RWPE1 (cell line): ENCODE measurements at regions not wholly inside any gene's neighbourhood (a gene's known extent, or its start where the extent isn't known, plus 50 kb on each side); places are given as distances from the start of the nearest gene placed in this dataset.

Experiments
- CTCF ChIA-PET: fragments of 350-600 bp; sonication (Branson Sonifier 250); formaldehyde crosslinking; extraction: SDS; loops from one replicate; lab custom pipeline; 2021; lab: Yijun Ruan, JAX
- POLR2A ChIA-PET: fragments of 400-600 bp; formaldehyde crosslinking; extraction: SDS; loops from one replicate; lab custom pipeline; 2020; ENCODE audit warnings: antibody characterized with exemption; ENCODE audit not compliant: low non-redundant PET; lab: Yijun Ruan, JAX
- DNase-seq: peaks from one replicate; pipeline ENCODE4 v3.0.0; 2012; ENCODE audit warnings: low spot score
- H3K27ac ChIP-seq: fragments of 450-650 bp; 2 replicates; pipeline ENCODE4 v1.5.1; 2017
- TF ChIP-seq, protein P1 (sequence below): fragments of 450-650 bp; conservative IDR thresholded peaks from 2 replicates; pipeline ENCODE4 v1.5.1; 2017; ENCODE audit warnings: low read depth, mild to moderate bottlenecking

DNA sequence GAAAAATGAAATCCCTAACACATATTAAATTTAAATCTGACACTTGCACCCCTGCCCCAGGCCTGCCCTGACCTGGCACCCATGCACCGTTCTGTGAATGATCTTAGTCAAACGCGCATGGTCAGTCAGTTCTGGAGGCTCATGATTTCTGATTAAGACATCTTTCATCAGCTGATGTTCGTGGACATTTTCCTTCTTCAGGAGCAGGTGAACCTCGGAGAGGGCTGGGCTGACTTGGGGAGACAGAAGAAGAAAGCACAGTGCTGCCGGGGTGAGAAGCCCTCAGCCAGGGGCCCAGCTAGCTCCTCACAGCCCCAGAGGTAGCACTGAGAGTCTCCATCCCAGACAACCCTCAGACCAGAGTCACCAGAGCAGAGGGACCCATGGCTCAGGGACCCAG lies 134.5 kb upstream of the AJAP1 start:
- TF ChIP-seq, protein P1, sequence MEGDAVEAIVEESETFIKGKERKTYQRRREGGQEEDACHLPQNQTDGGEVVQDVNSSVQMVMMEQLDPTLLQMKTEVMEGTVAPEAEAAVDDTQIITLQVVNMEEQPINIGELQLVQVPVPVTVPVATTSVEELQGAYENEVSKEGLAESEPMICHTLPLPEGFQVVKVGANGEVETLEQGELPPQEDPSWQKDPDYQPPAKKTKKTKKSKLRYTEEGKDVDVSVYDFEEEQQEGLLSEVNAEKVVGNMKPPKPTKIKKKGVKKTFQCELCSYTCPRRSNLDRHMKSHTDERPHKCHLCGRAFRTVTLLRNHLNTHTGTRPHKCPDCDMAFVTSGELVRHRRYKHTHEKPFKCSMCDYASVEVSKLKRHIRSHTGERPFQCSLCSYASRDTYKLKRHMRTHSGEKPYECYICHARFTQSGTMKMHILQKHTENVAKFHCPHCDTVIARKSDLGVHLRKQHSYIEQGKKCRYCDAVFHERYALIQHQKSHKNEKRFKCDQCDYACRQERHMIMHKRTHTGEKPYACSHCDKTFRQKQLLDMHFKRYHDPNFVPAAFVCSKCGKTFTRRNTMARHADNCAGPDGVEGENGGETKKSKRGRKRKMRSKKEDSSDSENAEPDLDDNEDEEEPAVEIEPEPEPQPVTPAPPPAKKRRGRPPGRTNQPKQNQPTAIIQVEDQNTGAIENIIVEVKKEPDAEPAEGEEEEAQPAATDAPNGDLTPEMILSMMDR, result no peak
- no peak for DNase-seq
- POLR2A ChIA-PET, result no interaction called here
- CTCF ChIA-PET, result no interaction called here
- H3K27ac ChIP-seq, result no peak overlapping the region

GRCh38 chr1:4523551-4523950 lies 130.9 kb upstream of the AJAP1 start:
- H3K27ac ChIP-seq, result no peak overlapping the region
- TF ChIP-seq, protein P1, result no peak
- ChIA-PET CTCF (interaction anchor here (0.6 kb wide), 1 partner anchor 561 kb away, joined by 3 read pairs; no protein-coding TSS in a partner anchor), POLR2A (no interaction called here)
- DNase-seq, result no peak

GRCh38 chr1:4526747-4527146 lies 127.7 kb upstream of the AJAP1 start:
- no peak for DNase-seq
- no peak overlapping the region for H3K27ac ChIP-seq
- ChIA-PET POLR2A (no interaction called here), CTCF (no interaction called here)
- TF ChIP-seq, protein P1, result no peak

GRCh38 chr1:4527819-4528218 lies 126.6 kb upstream of the AJAP1 start:
- POLR2A ChIA-PET, result no interaction called here
- no peak for DNase-seq
- H3K27ac ChIP-seq, result no peak overlapping the region
- CTCF ChIA-PET, result no interaction called here
- TF ChIP-seq, protein P1, result no peak

DNA sequence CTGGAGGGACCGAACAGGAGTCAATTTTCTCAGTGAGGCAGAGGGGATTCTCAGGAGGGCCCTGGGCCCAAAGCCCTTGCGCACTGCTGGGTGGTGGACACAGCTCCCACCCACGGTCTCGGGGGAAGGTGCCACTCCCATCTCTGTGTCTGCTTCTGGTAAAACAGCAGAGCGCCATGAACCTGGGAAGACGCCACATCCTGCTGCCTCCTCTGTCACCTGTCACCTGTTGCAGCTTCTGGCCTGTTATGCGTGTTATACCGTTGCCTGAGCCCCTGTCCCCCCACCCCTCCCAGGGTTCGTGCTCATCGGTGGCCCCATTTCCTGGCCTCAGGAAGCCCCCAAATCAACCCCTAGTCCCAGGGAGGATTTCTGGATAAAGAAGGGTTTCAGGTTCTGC lies 125.8 kb upstream of the AJAP1 start:
- no peak overlapping the region for H3K27ac ChIP-seq
- no peak for DNase-seq
- ChIA-PET POLR2A (no interaction called here), CTCF (no interaction called here)
- TF ChIP-seq, protein P1, result no peak

DNA sequence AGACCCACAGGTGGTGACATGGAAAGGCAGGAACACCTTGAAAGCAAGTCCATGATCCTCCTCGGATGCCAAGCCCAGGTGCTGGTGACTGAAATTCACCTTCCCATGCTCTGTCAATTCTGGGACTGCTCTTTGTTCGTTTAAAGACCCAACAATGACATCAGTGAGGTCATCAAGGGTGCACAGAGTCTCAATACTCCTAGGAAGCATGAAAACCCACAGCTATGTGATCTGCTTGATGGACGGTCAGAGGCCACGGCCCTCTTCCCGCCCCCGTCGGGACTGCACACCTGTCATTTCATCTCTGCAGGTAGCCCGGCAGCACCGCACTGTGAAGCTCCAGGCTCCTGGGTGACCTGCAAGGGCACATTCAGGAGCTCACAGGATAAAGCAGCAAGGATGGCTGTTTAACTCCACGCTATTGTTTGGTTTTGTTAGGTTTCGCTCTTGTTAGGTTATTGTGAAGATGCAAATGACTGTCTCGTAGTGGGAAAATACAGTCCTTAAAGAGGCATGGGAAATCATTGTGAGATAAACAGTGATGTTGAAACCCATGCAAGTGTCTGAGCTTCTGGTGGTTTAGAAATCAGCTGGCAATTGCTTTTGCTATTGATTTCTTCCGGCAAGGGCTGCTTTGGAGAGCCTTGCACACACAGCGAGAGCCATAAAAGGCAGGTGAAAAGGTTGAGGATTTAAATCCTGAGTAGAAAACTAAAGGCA lies 124.8 kb upstream of the AJAP1 start:
- H3K27ac ChIP-seq, result no peak overlapping the region
- ChIA-PET POLR2A (no interaction called here), CTCF (no interaction called here)
- no peak for DNase-seq
- TF ChIP-seq, protein P1, result no peak
